HEK293 (cell line): ENCODE measurements at regions not wholly inside any gene's neighbourhood (a gene's known extent, or its start where the extent isn't known, plus 50 kb on each side); places are given as distances from the start of the nearest gene placed in this dataset.

Experiments
- GLI2 ChIP-seq: fragments of 450-650 bp; formaldehyde crosslinking; IDR thresholded peaks from 2 replicates; pipeline ENCODE4; 2017; ENCODE audit warnings: missing biosample characterization, missing genetic modification characterization, low read depth, borderline replicate concordance
- MYNN ChIP-seq: fragments of 450-650 bp; formaldehyde crosslinking; IDR thresholded peaks from 2 replicates; pipeline ENCODE4 v1.5.1; 2016; ENCODE audit warnings: missing biosample characterization, missing genetic modification characterization, borderline replicate concordance
- ZFP37 ChIP-seq: fragments of 450-650 bp; formaldehyde crosslinking; IDR thresholded peaks from 2 replicates; pipeline ENCODE4 v1.5.1; 2016; ENCODE audit warnings: missing biosample characterization, missing genetic modification characterization
- ZNF701 ChIP-seq: fragments of 450-650 bp; formaldehyde crosslinking; IDR thresholded peaks from 2 replicates; pipeline ENCODE4 v1.5.1; 2016; ENCODE audit warnings: missing biosample characterization, missing genetic modification characterization
- TF ChIP-seq, protein P1 (sequence below): fragments of 450-650 bp; formaldehyde crosslinking; IDR thresholded peaks from 2 replicates; pipeline ENCODE4 v1.5.1; 2016; ENCODE audit warnings: missing biosample characterization, missing genetic modification characterization
- TF ChIP-seq, protein P2 (sequence below): fragments of 450-650 bp; formaldehyde crosslinking; IDR thresholded peaks from 2 replicates; pipeline ENCODE4 v1.5.1; 2016; ENCODE audit warnings: missing biosample characterization, missing genetic modification characterization
- TF ChIP-seq, protein P3 (sequence below): fragments of 450-650 bp; formaldehyde crosslinking; conservative IDR thresholded peaks from 2 replicates; pipeline ENCODE4 v1.5.1; 2016; ENCODE audit warnings: low read depth, missing biosample characterization, missing genetic modification characterization
- TF ChIP-seq, protein P4 (sequence below): fragments of 450-650 bp; formaldehyde crosslinking; IDR thresholded peaks from 2 replicates; pipeline ENCODE4 v1.5.1; 2016; ENCODE audit warnings: missing biosample characterization, missing genetic modification characterization, borderline replicate concordance
- TF ChIP-seq, protein P5 (sequence below): fragments of 450-650 bp; formaldehyde crosslinking; optimal IDR thresholded peaks from 2 replicates; pipeline ENCODE3; 2016; ENCODE audit warnings: missing biosample characterization, mild to moderate bottlenecking, missing genetic modification characterization
- TF ChIP-seq, protein P6 (sequence below): fragments of 450-650 bp; formaldehyde crosslinking; IDR thresholded peaks from 2 replicates; pipeline ENCODE4 v1.5.1; 2016; ENCODE audit warnings: missing biosample characterization, missing genetic modification characterization

DNA sequence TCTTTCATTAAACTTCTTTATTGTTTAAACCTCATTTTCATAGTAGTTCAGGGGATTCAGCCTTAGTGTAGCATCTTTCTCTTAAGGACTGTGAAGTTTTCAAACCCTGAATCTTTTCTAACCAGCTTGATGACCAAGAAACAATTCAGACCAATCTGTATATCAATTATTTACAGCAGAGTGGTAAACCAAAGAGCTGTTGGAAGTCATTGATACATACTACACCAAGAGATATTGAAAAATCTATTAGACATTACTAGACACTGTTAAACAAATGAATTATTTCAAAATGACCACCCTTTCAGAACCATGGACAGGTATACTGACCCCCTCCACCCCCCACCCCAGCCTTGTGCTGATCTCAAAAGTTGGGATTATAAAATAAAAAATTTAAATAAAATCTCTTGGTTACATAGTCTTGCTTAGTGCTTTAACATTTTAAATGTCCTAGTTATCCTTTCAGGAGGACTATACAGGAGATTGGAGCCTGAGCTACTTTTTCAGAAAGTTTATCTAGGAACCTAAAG lies 143.9 kb upstream of the LSM8 start:
- no peak for TF ChIP-seq MYNN
- TF ChIP-seq, protein P1, sequence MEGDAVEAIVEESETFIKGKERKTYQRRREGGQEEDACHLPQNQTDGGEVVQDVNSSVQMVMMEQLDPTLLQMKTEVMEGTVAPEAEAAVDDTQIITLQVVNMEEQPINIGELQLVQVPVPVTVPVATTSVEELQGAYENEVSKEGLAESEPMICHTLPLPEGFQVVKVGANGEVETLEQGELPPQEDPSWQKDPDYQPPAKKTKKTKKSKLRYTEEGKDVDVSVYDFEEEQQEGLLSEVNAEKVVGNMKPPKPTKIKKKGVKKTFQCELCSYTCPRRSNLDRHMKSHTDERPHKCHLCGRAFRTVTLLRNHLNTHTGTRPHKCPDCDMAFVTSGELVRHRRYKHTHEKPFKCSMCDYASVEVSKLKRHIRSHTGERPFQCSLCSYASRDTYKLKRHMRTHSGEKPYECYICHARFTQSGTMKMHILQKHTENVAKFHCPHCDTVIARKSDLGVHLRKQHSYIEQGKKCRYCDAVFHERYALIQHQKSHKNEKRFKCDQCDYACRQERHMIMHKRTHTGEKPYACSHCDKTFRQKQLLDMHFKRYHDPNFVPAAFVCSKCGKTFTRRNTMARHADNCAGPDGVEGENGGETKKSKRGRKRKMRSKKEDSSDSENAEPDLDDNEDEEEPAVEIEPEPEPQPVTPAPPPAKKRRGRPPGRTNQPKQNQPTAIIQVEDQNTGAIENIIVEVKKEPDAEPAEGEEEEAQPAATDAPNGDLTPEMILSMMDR (tag by site-specific recombination): no peak
- TF ChIP-seq, protein P2, sequence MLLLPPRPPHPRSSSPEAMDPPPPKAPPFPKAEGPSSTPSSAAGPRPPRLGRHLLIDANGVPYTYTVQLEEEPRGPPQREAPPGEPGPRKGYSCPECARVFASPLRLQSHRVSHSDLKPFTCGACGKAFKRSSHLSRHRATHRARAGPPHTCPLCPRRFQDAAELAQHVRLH (tag by site-specific recombination): no peak
- TF ChIP-seq ZFP37 (tag by site-specific recombination): no peak
- TF ChIP-seq, protein P3, sequence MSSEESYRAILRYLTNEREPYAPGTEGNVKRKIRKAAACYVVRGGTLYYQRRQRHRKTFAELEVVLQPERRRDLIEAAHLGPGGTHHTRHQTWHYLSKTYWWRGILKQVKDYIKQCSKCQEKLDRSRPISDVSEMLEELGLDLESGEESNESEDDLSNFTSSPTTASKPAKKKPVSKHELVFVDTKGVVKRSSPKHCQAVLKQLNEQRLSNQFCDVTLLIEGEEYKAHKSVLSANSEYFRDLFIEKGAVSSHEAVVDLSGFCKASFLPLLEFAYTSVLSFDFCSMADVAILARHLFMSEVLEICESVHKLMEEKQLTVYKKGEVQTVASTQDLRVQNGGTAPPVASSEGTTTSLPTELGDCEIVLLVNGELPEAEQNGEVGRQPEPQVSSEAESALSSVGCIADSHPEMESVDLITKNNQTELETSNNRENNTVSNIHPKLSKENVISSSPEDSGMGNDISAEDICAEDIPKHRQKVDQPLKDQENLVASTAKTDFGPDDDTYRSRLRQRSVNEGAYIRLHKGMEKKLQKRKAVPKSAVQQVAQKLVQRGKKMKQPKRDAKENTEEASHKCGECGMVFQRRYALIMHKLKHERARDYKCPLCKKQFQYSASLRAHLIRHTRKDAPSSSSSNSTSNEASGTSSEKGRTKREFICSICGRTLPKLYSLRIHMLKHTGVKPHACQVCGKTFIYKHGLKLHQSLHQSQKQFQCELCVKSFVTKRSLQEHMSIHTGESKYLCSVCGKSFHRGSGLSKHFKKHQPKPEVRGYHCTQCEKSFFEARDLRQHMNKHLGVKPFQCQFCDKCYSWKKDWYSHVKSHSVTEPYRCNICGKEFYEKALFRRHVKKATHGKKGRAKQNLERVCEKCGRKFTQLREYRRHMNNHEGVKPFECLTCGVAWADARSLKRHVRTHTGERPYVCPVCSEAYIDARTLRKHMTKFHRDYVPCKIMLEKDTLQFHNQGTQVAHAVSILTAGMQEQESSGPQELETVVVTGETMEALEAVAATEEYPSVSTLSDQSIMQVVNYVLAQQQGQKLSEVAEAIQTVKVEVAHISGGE: no peak
- TF ChIP-seq, protein P4, sequence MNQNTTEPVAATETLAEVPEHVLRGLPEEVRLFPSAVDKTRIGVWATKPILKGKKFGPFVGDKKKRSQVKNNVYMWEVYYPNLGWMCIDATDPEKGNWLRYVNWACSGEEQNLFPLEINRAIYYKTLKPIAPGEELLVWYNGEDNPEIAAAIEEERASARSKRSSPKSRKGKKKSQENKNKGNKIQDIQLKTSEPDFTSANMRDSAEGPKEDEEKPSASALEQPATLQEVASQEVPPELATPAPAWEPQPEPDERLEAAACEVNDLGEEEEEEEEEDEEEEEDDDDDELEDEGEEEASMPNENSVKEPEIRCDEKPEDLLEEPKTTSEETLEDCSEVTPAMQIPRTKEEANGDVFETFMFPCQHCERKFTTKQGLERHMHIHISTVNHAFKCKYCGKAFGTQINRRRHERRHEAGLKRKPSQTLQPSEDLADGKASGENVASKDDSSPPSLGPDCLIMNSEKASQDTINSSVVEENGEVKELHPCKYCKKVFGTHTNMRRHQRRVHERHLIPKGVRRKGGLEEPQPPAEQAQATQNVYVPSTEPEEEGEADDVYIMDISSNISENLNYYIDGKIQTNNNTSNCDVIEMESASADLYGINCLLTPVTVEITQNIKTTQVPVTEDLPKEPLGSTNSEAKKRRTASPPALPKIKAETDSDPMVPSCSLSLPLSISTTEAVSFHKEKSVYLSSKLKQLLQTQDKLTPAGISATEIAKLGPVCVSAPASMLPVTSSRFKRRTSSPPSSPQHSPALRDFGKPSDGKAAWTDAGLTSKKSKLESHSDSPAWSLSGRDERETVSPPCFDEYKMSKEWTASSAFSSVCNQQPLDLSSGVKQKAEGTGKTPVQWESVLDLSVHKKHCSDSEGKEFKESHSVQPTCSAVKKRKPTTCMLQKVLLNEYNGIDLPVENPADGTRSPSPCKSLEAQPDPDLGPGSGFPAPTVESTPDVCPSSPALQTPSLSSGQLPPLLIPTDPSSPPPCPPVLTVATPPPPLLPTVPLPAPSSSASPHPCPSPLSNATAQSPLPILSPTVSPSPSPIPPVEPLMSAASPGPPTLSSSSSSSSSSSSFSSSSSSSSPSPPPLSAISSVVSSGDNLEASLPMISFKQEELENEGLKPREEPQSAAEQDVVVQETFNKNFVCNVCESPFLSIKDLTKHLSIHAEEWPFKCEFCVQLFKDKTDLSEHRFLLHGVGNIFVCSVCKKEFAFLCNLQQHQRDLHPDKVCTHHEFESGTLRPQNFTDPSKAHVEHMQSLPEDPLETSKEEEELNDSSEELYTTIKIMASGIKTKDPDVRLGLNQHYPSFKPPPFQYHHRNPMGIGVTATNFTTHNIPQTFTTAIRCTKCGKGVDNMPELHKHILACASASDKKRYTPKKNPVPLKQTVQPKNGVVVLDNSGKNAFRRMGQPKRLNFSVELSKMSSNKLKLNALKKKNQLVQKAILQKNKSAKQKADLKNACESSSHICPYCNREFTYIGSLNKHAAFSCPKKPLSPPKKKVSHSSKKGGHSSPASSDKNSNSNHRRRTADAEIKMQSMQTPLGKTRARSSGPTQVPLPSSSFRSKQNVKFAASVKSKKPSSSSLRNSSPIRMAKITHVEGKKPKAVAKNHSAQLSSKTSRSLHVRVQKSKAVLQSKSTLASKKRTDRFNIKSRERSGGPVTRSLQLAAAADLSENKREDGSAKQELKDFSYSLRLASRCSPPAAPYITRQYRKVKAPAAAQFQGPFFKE (tag by site-specific recombination): no peak
- TF ChIP-seq, protein P5, sequence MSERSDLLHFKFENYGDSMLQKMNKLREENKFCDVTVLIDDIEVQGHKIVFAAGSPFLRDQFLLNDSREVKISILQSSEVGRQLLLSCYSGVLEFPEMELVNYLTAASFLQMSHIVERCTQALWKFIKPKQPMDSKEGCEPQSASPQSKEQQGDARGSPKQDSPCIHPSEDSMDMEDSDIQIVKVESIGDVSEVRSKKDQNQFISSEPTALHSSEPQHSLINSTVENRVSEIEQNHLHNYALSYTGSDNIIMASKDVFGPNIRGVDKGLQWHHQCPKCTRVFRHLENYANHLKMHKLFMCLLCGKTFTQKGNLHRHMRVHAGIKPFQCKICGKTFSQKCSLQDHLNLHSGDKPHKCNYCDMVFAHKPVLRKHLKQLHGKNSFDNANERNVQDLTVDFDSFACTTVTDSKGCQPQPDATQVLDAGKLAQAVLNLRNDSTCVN: no peak
- TF ChIP-seq, protein P6, sequence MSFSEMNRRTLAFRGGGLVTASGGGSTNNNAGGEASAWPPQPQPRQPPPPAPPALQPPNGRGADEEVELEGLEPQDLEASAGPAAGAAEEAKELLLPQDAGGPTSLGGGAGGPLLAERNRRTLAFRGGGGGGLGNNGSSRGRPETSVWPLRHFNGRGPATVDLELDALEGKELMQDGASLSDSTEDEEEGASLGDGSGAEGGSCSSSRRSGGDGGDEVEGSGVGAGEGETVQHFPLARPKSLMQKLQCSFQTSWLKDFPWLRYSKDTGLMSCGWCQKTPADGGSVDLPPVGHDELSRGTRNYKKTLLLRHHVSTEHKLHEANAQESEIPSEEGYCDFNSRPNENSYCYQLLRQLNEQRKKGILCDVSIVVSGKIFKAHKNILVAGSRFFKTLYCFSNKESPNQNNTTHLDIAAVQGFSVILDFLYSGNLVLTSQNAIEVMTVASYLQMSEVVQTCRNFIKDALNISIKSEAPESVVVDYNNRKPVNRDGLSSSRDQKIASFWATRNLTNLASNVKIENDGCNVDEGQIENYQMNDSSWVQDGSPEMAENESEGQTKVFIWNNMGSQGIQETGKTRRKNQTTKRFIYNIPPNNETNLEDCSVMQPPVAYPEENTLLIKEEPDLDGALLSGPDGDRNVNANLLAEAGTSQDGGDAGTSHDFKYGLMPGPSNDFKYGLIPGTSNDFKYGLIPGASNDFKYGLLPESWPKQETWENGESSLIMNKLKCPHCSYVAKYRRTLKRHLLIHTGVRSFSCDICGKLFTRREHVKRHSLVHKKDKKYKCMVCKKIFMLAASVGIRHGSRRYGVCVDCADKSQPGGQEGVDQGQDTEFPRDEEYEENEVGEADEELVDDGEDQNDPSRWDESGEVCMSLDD (tag by site-specific recombination): no peak
- TF ChIP-seq GLI2: no peak
- TF ChIP-seq ZNF701: no peak
